GM21529 (cell line): ENCODE measurements at regions not wholly inside any gene's neighbourhood (a gene's known extent, or its start where the extent isn't known, plus 50 kb on each side); places are given as distances from the start of the nearest gene placed in this dataset.

ENCODE experiments used
- ATAC-seq: cut with Tn5 transposase; IDR thresholded peaks from one replicate; pipeline ENCODE4 v1.9.1; 2021; ENCODE audit not compliant: unreplicated experiment

- no peak for ATAC-seq
Observed at GRCh38 chr7:47047384-47047783, 534.5 kb downstream of the TNS3 start.

GRCh38 chr7:47046949-47047348 is 535.0 kb downstream of the TNS3 start:
- no peak for ATAC-seq

GRCh38 chr7:47045207-47046051 is 536.5 kb downstream of the TNS3 start:
- no peak for ATAC-seq

- ATAC-seq: no peak
Observed at GRCh38 chr7:47044625-47045024, 537.3 kb downstream of the TNS3 start.

GRCh38 chr7:47043304-47043703 is 538.6 kb downstream of the TNS3 start:
- ATAC-seq: no peak

DNA sequence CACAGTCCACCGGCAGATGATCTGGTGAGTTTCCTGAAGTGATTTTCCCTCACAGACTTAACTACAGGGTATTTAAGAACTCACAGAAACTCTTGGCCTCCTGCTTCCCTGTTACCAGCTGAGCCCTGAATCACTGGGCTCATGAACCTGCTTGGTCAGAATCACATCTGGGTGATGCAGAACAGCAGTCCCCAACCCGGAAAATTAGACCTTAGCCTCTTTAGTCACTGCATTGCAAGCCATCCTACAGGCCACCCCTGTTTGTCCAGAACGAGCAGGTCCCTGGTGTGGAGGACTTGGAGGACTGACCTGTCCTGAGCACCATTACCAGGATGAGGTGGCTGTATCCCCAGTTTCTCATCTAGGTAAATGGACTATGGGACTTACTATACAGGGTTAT is 539.2 kb downstream of the TNS3 start:
- no peak for ATAC-seq

- no peak for ATAC-seq
Observed at GRCh38 chr7:47040795-47041347, 541.0 kb downstream of the TNS3 start.

DNA sequence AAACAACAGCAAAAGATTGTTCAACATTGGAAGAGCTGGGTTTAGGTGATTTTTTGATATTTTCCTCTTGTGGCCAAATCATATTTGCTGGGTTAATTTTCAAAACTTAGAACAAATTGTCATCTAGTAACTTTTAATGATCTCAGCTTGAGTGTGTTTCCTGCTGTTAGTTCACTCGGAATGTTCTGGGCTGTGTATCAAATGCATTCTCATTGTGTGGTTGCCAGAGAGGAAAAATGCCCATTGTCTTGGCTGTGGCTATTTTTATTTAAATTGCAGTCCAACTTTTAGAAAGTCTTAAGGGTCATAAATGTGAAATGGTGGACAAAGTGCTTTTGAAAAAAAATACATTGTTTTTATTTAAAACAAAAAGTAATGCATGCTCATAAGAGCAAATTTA is 542.0 kb downstream of the TNS3 start:
- no peak for ATAC-seq

DNA sequence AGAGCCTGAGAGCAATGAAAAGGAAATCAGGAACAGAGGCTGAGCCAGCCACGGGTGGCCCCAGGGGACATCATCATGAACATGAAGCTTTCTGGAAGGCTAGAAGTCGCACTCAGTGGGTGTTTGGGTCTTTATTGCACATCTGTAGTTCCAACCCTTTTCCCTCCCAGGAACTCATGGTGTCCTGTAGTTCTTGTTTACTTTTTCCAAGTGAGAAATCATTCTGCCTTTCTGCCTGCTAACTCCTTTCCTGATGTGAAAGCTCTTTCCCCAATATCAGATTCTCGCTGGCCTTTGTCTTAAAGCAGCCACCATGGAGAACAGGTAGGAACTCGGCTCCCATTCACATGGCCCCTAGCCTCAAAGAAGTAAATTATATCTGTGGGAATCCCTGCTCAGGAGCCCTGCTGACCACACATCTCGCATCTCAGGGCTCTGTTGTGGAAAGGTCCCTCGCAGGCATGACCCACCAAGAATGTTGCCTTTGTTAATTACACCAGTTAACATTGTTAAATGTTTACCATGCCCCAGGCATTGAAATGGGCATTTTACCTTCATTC is 542.7 kb downstream of the TNS3 start:
- ATAC-seq: no peak

DNA sequence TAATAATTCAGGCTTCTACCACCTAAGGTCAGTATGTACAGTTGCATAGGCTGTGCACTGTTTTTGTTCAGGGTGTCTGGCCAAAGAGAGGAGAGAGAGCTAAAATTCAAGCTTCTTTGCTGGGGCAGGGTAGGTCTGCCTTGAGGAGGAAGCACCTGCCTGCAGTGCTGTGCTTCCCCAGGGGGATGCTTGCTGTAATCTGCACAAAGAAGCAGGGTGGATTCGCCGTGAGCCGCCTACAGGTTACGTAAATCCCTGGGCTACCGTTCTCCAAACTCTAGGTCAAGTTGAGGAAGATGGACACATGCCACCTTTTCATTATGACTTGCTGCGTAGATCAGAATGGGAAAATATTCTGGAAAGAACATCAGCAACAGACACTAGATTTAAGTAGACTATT is 543.3 kb downstream of the TNS3 start:
- no peak for ATAC-seq

DNA sequence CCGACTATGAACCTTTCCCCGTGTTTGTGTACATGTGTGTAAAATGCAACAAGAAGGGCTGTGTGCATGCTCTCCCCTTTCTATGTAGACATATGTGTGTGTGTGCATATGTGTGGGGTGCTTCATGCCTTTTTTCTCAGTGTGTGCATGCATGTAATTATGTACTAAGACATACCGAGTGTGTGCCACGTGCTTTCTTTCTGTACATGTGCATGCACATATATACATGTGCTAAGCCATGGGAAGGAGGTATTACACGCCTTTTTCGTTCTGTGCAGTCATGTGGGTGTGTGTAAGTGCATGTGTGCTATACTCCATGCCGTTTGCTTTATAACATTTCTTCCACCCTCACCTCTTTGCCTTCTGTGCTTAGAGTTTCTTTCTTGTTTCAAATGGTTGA is 544.3 kb downstream of the TNS3 start:
- no peak for ATAC-seq

DNA sequence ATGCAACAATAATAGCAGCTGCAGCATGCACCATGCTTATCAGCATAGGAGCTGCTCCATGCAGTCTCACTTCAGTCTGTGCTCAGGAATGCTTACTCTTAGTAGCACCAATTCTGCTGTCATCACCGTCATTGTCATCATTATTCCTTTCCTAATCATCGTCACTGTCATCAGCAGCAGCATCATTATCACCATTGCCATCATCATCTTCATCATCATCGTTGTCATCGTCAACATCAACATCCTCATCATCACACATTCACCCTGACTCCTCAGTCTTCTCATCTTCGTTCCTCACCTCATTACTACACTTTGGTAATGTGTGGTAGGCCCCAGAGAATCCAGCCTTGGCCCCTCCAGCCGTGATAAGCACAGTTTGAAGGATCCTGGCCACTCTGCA is 545.0 kb downstream of the TNS3 start:
- no peak for ATAC-seq

- no peak for ATAC-seq
Observed at GRCh38 chr7:47035522-47035921, 546.4 kb downstream of the TNS3 start.

DNA sequence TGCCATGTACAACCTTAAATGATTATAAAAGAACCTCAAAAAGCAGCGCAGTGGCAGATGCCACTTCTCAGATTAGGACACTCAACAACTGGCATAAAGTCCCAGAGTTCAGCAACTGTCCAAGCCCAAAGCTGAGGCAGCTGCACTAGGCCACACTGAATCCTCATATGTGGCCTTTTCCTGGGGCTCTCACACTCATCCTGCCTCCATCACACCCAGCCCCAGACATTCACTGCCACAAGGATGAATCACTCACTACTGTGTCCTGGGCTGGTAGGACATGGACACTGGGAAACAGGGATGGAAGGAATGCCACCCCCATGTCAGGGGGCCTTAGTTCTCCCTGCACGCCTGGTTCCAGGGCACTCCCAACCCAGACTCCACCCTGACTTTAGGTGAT is 547.7 kb downstream of the TNS3 start:
- ATAC-seq: no peak

- no peak for ATAC-seq
Observed at GRCh38 chr7:47032536-47032908, 549.4 kb downstream of the TNS3 start.

DNA sequence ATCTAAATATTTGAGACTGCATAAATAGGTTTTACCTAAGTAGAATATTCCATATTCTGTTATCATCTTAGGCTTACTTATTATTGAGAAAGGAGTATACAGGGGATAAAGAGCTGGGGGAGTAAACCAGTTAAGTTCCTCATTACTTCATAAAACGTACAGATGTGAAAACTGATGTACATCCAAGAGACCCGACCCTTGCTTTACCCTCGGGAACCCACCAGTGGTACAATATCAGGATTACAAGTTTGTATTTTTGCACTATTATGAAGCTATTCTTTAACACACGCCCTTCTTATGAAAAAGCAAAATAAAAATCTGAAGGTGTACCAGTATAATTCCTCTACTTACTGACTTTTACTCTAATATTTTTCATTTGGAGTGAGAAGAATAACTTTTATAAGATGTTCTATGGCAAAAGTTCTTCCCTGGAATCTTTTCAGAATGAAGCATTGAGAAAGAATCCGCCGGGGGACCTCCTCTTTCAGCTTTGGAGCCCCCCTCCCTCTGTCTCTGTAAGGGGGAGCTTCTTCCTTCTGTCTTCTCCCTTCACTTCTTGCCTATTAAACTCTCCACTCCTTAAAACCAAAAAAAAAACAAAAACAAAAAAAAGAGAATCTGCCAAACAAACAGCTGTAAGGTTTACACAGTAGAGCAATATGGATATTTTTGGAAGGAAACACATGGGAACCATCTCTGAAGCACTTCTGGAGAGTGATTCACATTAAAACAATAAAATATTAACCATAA is 550.0 kb downstream of the TNS3 start:
- ATAC-seq: no peak

GRCh38 chr7:47028284-47028683 is 553.6 kb downstream of the TNS3 start:
- ATAC-seq: no peak

GRCh38 chr7:47027695-47028240 is 554.1 kb downstream of the TNS3 start:
- ATAC-seq: no peak

DNA sequence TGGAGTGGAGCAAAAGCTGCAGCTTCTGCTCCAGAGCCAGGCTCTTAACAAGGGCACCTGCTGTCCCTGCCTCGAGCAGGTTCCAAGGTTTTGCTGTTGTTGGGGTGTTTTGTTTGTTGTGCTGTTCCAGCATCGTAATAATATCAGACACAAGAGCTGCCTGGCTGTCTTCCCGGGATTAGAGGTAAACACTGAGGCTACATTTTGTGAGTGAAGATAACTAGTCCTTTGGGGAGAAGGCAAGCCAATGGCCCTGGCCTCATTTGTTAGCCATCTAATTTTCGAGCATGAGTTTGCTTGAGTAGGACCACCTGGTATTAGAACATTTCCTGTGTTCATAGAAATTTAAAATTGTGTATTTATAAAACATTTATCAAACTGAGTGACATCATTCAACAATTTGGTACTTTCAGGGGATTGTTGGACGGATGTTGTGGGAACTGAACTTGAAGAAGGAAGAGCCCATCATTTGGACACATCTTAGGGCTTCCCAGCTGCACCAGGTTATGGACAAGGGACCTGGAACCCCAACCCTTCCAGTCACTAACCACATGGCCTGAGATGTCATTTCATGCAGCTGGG is 555.0 kb downstream of the TNS3 start:
- no peak for ATAC-seq

DNA sequence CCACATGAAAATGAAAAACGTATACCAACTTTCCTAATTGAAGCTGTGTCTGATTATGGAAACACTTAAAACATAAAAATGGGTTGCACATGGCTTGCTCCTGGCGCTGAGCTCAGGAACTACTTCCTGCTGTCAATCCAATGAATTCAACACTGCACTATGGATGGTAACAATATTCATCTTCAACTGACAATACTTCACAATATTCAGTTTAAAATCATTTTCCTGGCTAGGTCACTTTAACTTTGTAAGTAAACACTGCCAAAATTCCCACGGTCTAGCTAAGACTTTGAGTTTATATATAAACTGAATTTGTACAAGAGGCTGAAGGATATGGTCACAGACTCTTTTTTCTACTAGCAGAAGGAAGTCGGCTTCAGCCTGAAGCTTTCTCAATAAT is 556.9 kb downstream of the TNS3 start:
- no peak for ATAC-seq

- ATAC-seq: no peak
Observed at GRCh38 chr7:47008461-47008860, 573.5 kb downstream of the TNS3 start.
